K562 (cell line): ENCODE measurements at regions not wholly inside any gene's neighbourhood (a gene's known extent, or its start where the extent isn't known, plus 50 kb on each side); places are given as distances from the start of the nearest gene placed in this dataset.

Experiments
- ATAC-seq: fragments of 200-7000 bp; cut with Tn5 transposase; 3 replicates; pipeline ENCODE4 v1.9.1; 2020; ENCODE audit warnings: moderate library complexity
- BruUV-seq: library from RNA; stranded (reverse); fragments of 400-500 nt; replicated peaks from 2 replicates; lab custom pipeline; 2021; lab: Mats Ljungman, UMichigan
- CTCF ChIA-PET: fragments of 300-600 bp; formaldehyde crosslinking; extraction: SDS; loops from one replicate; lab custom pipeline; 2021; ENCODE audit warnings: low intra/inter-chr PET ratio; lab: Yijun Ruan, JAX
- POLR2A ChIA-PET: fragments of 300-600, 350-650 bp; sonication (Branson Sonifier 250); formaldehyde crosslinking; extraction: SDS; loops from one replicate; lab custom pipeline; 2021; ENCODE audit warnings: antibody characterized with exemption, inconsistent platforms; lab: Yijun Ruan, JAX
- DNase-seq, 4 experiments: peaks; one replicate each; pipeline versions ENCODE4 v3.0.0 to v3.0.0-alpha.2; 2011 to 2018; ENCODE audit warnings: low spot score in 3 of 4, mixed read lengths in 3 of 4; ENCODE audit errors: extremely low read depth in 1 of 4
- FAIRE-seq: peaks from 2 replicates; lab custom pipeline; 2011; peaks lifted over from hg19 to GRCh38; lab: Jason Lieb, UNC
- H2AFZ ChIP-seq: 2 replicates; pipeline ENCODE4 v1.6.0; 2011; ENCODE audit warnings: low read depth, low read length, control low read depth, inconsistent platforms
- H3K27ac ChIP-seq: fragments of 200-600 bp; 3 replicates; pipeline ENCODE4 v1.8.0; 2011; ENCODE audit warnings: low read depth, mild to moderate bottlenecking, control low read depth, inconsistent platforms, low read length, moderate library complexity, mixed read lengths; ENCODE audit errors: extremely low read depth
- H3K27me3 ChIP-seq, 2 experiments: fragments of 300-600 bp in 1 of 2; 2 replicates in 1 of 2; 3 replicates in 1 of 2; pipeline versions ENCODE4 v1.6.0 to v1.8.0; 2011; ENCODE audit warnings: inconsistent platforms in 2 of 2, low read length in 2 of 2, mild to moderate bottlenecking in 1 of 2, mixed read lengths in 1 of 2, moderate library complexity in 1 of 2; ENCODE audit not compliant: control insufficient read depth in 2 of 2, insufficient read depth in 2 of 2
- H3K36me3 ChIP-seq: fragments of 300-600 bp; 3 replicates; pipeline ENCODE4 v1.8.0; 2011; ENCODE audit warnings: mild to moderate bottlenecking, low read length, inconsistent platforms; ENCODE audit not compliant: control insufficient read depth, insufficient read depth
- H3K4me1 ChIP-seq, 2 experiments: fragments of 200-600 bp in 1 of 2; replicated peaks in 1 of 2; 2 replicates in 1 of 2; 3 replicates in 1 of 2; pipeline versions ENCODE4 v1.5.1 to v1.8.0; 2011; ENCODE audit warnings: inconsistent platforms in 2 of 2, low read length in 2 of 2, mild to moderate bottlenecking in 1 of 2, mixed read lengths in 1 of 2, moderate library complexity in 1 of 2; ENCODE audit not compliant: control insufficient read depth in 2 of 2, insufficient read depth in 2 of 2
- H3K4me2 ChIP-seq: 2 replicates; pipeline ENCODE4 v1.6.1; 2011; ENCODE audit warnings: low read length, control low read depth, inconsistent platforms, mixed read lengths; ENCODE audit not compliant: insufficient read depth
- H3K4me3 ChIP-seq: fragments of 200-600 bp; sonication (generic), shearing (Covaris generic); 2 replicates; pipeline ENCODE4 v1.5.1; 2016; ENCODE audit warnings: control low read depth, inconsistent platforms
- H3K79me2 ChIP-seq: fragments of 200-600 bp; 3 replicates; pipeline ENCODE4 v1.8.0; 2011; ENCODE audit warnings: low read length, inconsistent platforms; ENCODE audit not compliant: control insufficient read depth, insufficient read depth
- H3K9ac ChIP-seq, 2 experiments: 2 replicates each; pipeline versions ENCODE4 v1.6.0 to v1.6.1; 2011; ENCODE audit warnings: low read depth in 2 of 2, low read length in 2 of 2, control low read depth in 1 of 2, inconsistent platforms in 1 of 2, mild to moderate bottlenecking in 1 of 2, mixed read lengths in 1 of 2; ENCODE audit not compliant: insufficient read depth in 1 of 2
- H3K9me1 ChIP-seq: one replicate; pipeline ENCODE4 v1.6.0; 2011; ENCODE audit warnings: inconsistent platforms, mild to moderate bottlenecking, low read length, moderate library complexity; ENCODE audit not compliant: control insufficient read depth, insufficient read depth
- H3K9me3 ChIP-seq: replicated peaks from 2 replicates; pipeline ENCODE4 v1.5.1; 2011; ENCODE audit warnings: low read depth, low read length, inconsistent platforms; ENCODE audit not compliant: control insufficient read depth, insufficient read depth
- H4K20me1 ChIP-seq: replicated peaks from 2 replicates; pipeline ENCODE4 v1.6.1; 2011; ENCODE audit warnings: low read length, inconsistent platforms, mixed read lengths; ENCODE audit not compliant: control insufficient read depth, insufficient read depth
- ARNT ChIP-seq, 2 experiments: fragments of 450-650 bp; IDR thresholded peaks; 2 replicates each; pipeline ENCODE4 v1.6.1; 2016; ENCODE audit warnings: mild to moderate bottlenecking in 1 of 2
- ATF7 ChIP-seq: fragments of 450-650 bp; IDR thresholded peaks from 2 replicates; pipeline ENCODE4 v1.7.1; 2014; ENCODE audit warnings: mild to moderate bottlenecking, moderate library complexity
- CEBPB ChIP-seq: fragments of 450-650 bp; IDR thresholded peaks from 2 replicates; pipeline ENCODE4 v1.6.1; 2016; ENCODE audit warnings: missing genetic modification characterization, missing compliant biosample characterization
- CEBPG ChIP-seq, 3 experiments: fragments of 200-800 bp in 1 of 3; sonication (Bioruptor generic) in 1 of 3; sonication (generic) in 1 of 3; formaldehyde crosslinking in 1 of 3; IDR thresholded peaks in 2 of 3; conservative IDR thresholded peaks in 1 of 3; 2 replicates each; pipeline versions ENCODE4 v1.6.1 to v1.8.0; 2016 to 2022; ENCODE audit warnings: missing compliant biosample characterization in 2 of 3, missing genetic modification characterization in 2 of 3, mild to moderate bottlenecking in 1 of 3, missing genetic modification reagents in 1 of 3
- FOSL1 ChIP-seq: fragments of 200-800 bp; sonication (Bioruptor generic); conservative IDR thresholded peaks from 2 replicates; pipeline ENCODE4 v1.6.1; 2016; ENCODE audit warnings: missing genetic modification characterization, missing compliant biosample characterization
- JUND ChIP-seq, 2 experiments: IDR thresholded peaks; 2 replicates in 1 of 2; 3 replicates in 1 of 2; pipeline ENCODE4 v1.6.1; 2011; ENCODE audit warnings: borderline replicate concordance in 2 of 2, low read depth in 2 of 2, low read length in 2 of 2, improper control_type of control experiment in 1 of 2, missing biosample characterization in 1 of 2, missing genetic modification characterization in 1 of 2, missing genetic modification reagents in 1 of 2
- MCM7 ChIP-seq, 2 experiments: fragments of 450-650 bp; IDR thresholded peaks; 2 replicates each; pipeline ENCODE4 v1.6.1; 2016 to 2018
- OTX1 ChIP-seq: fragments of 450-650 bp; formaldehyde crosslinking; IDR thresholded peaks from 2 replicates; pipeline ENCODE4 v1.4.0; 2022; ENCODE audit warnings: mild to moderate bottlenecking
- SMARCE1 ChIP-seq: fragments of 450-650 bp; IDR thresholded peaks from 2 replicates; pipeline ENCODE4 v1.7.1; 2016; ENCODE audit warnings: mild to moderate bottlenecking
- SRF ChIP-seq, 2 experiments: fragments of 250-450, 450-650 bp in 1 of 2; sonication (Bioruptor Pico) in 1 of 2; sonication (generic) in 1 of 2; formaldehyde crosslinking; IDR thresholded peaks; 2 replicates each; pipeline versions ENCODE4 v1.5.0 to v1.5.1; 2020 to 2022; ENCODE audit warnings: mild to moderate bottlenecking in 1 of 2, missing genetic modification reagents in 1 of 2
- STAT5B ChIP-seq: fragments of 250-450 bp; sonication (Bioruptor Pico); IDR thresholded peaks from 2 replicates; pipeline ENCODE4 v1.8.0; 2021; ENCODE audit warnings: mild to moderate bottlenecking, inconsistent platforms
- TAF15 ChIP-seq: fragments of 200-400 bp; formaldehyde crosslinking; IDR thresholded peaks from 2 replicates; pipeline ENCODE4 v1.6.1; 2017; ENCODE audit warnings: mild to moderate bottlenecking, low read depth, low read length, moderate library complexity
- ZC3H11A ChIP-seq: IDR thresholded peaks from 2 replicates; pipeline ENCODE4 v1.6.1; 2012; ENCODE audit warnings: low read depth, low read length, improper control_type of control experiment
- ZC3H4 ChIP-seq: sonication (generic); formaldehyde crosslinking; IDR thresholded peaks from 2 replicates; pipeline ENCODE4 v1.9.0; 2021; ENCODE audit warnings: missing genetic modification reagents, borderline replicate concordance
- ZNF12 ChIP-seq: sonication (generic); formaldehyde crosslinking; IDR thresholded peaks from 2 replicates; pipeline ENCODE4 v1.4.0; 2020; ENCODE audit warnings: mild to moderate bottlenecking, missing genetic modification reagents
- ZNF121 ChIP-seq: sonication (generic); formaldehyde crosslinking; conservative IDR thresholded peaks from 2 replicates; pipeline ENCODE4 v1.8.0; 2022; ENCODE audit warnings: missing genetic modification reagents
- ZNF316 ChIP-seq: fragments of 450-650 bp; IDR thresholded peaks from 2 replicates; pipeline ENCODE4 v1.6.1; 2016
- ZNF75A ChIP-seq: fragments of 450-650 bp; formaldehyde crosslinking; IDR thresholded peaks from 2 replicates; pipeline ENCODE4 v1.4.0; 2020; ENCODE audit warnings: mild to moderate bottlenecking
- ZSCAN32 ChIP-seq: fragments of 450-650 bp; formaldehyde crosslinking; IDR thresholded peaks from 2 replicates; pipeline ENCODE4 v1.4.0; 2020; ENCODE audit warnings: mild to moderate bottlenecking, moderate library complexity
- WGBS: fragments of 100-300 bp; shearing (Covaris generic); methylation state at CpG from one replicate; pipeline ENCODE4 v1.1.6; 2016; ENCODE audit warnings: low coverage, mixed read lengths; ENCODE audit not compliant: insufficient coverage; ENCODE audit errors: missing lambda C conversion rate; 5-methylcytosine and 5-hydroxymethylcytosine counted together
- in situ Hi-C: fragments of 300-500 bp; cut with MboI; formaldehyde crosslinking; loops from 4 replicates; pipeline ENCODE4 v1.15.0; 2018; ENCODE audit warnings: inconsistent platforms, mixed read lengths
- intact Hi-C: fragments of 100-400 bp; cut with micrococcal nuclease; formaldehyde crosslinking; loops from 2 replicates; pipeline ENCODE4 v1.14.2; 2022
- TF ChIP-seq, protein P1 (sequence below): fragments of 250-450 bp; sonication (Bioruptor Pico); IDR thresholded peaks from 2 replicates; pipeline ENCODE4 v1.8.0; 2021; ENCODE audit warnings: moderate library complexity, mild to moderate bottlenecking, inconsistent platforms
- TF ChIP-seq, protein P2 (sequence below): fragments of 450-650 bp; IDR thresholded peaks from 2 replicates; pipeline ENCODE4 v1.6.1; 2016; ENCODE audit warnings: missing biosample characterization, missing genetic modification characterization

DNA sequence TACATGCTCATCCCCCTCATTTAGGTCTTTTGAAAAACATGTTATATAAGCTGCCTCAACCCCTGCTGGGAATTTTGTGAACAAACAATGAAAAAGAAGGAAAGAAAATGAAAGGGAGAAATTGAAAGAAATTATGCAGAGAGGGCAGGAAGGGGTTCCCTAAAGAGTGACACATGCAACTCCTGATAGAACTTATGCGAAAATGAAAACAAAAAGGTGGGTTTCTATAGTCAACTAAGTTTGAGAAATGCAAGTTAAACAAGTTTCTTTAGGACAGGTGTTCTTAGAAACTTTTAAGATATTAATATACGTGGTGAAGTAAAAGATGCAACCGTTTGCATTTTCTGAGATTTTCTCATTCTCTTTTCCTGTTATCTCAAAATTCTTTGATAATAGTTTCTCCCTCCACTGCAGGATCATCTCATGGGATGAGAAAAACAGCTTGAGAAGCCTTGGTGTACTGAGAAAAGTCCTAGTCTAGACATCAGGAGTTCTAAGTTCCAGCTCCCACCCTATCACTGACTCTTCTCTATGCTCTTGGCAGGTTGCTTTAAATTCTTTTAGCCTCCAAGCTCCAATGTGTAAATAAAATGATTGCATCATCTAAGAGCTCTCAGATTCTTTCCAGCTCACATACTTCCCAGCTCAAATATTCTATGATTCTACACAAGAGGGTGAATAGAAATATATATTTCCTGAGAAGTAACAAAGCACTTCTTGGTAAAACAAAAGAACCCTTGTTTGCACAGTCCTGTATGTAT lies 109.2 kb downstream of the FAM76B start:
- intact Hi-C loops (no loop called here), in situ Hi-C loops (no loop called here)
- no peaks in the 10 kb centered on the region for H3K36me3 ChIP-seq
- no peak overlapping the region for H3K9ac ChIP-seq
- H3K79me2 ChIP-seq: no peaks in the 10 kb centered on the region
- no peaks in the 10 kb centered on the region for H3K27me3 ChIP-seq
- no peak overlapping the region for H3K27ac ChIP-seq
- 0 out of 2 replicates have a peak overlapping the region, but pooled peaks have one; percentile 25 for H2AFZ ChIP-seq
- ChIA-PET POLR2A (interaction anchor here (0.8 kb wide), 1 partner anchor 17 kb away, joined by 3 read pairs; no protein-coding TSS in a partner anchor), CTCF (interaction anchor here (0.5 kb wide), 1 partner anchor 22 kb away, joined by 3 read pairs; no protein-coding TSS in a partner anchor)
- H3K4me1 ChIP-seq: no peaks in the 10 kb centered on the region; a peak in 1 of 5 replicates
- no TSS peak for BruUV-seq
- DNase-seq (no peak), ATAC-seq (peak; percentile 29; the same call in 2 of the 3 replicates), FAIRE-seq (no peak)
- 6% methylated on average over 3 of the region's 3 CpGs for WGBS
- no peak overlapping the region for H3K4me2 ChIP-seq
- H3K4me3 ChIP-seq: no peak overlapping the region
- H3K9me1 ChIP-seq: no peaks in the 10 kb centered on the region
- no peaks in the 10 kb centered on the region for H3K9me3 ChIP-seq
- no peaks in the 10 kb centered on the region for H4K20me1 ChIP-seq
- TF ChIP-seq ATF7 (peak; percentile 57; the same call in 1 of the 2 replicates), STAT5B (CRISPR knock-in tag) (no peak), SMARCE1 (no peak), ZC3H11A (no peak), SRF (CRISPR knock-in tag; IDR thresholded peaks at IDR 0.05) (no peak), ZSCAN32 (CRISPR knock-in tag) (peak; percentile 87), FOSL1 (tag) (no peak), ZNF316 (peak; percentile 37; the same call in 1 of the 2 replicates), ZNF12 (no peak), TAF15 (no peak), ARNT (IDR thresholded peaks at IDR 0.05) (no peak), CEBPB (peak; percentile 85), CEBPG (CRISPR knock-in tag; IDR thresholded peaks at IDR 0.05) (peak; percentile 45; the same call in 1 of the 2 replicates), CEBPG (tag; conservative IDR thresholded peaks at IDR 0.05 in 1 of 2, IDR thresholded peaks at IDR 0.05 in 1 of 2) (peak; percentile 93 to 96), JUND (IDR thresholded peaks at IDR 0.05; ENCODE audit: borderline replicate concordance, low read depth, low read length) (peak; percentile 40; the same call in 1 of the 2 replicates), JUND (tag; IDR thresholded peaks at IDR 0.05; ENCODE audit: borderline replicate concordance, low read depth, low read length) (no peak), OTX1 (no peak), MCM7 (IDR thresholded peaks at IDR 0.05) (no peak), ZC3H4 (CRISPR knock-in tag) (no peak), ZNF121 (no peak), ZNF75A (CRISPR knock-in tag) (no peak)
- TF ChIP-seq, protein P1, sequence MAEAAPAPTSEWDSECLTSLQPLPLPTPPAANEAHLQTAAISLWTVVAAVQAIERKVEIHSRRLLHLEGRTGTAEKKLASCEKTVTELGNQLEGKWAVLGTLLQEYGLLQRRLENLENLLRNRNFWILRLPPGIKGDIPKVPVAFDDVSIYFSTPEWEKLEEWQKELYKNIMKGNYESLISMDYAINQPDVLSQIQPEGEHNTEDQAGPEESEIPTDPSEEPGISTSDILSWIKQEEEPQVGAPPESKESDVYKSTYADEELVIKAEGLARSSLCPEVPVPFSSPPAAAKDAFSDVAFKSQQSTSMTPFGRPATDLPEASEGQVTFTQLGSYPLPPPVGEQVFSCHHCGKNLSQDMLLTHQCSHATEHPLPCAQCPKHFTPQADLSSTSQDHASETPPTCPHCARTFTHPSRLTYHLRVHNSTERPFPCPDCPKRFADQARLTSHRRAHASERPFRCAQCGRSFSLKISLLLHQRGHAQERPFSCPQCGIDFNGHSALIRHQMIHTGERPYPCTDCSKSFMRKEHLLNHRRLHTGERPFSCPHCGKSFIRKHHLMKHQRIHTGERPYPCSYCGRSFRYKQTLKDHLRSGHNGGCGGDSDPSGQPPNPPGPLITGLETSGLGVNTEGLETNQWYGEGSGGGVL: no peak
- TF ChIP-seq, protein P2, sequence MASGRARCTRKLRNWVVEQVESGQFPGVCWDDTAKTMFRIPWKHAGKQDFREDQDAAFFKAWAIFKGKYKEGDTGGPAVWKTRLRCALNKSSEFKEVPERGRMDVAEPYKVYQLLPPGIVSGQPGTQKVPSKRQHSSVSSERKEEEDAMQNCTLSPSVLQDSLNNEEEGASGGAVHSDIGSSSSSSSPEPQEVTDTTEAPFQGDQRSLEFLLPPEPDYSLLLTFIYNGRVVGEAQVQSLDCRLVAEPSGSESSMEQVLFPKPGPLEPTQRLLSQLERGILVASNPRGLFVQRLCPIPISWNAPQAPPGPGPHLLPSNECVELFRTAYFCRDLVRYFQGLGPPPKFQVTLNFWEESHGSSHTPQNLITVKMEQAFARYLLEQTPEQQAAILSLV (tag): peak; percentile 71; the same call in 1 of the 2 replicates
